ENCODE measurements at regions not wholly inside any gene's neighbourhood (a gene's known extent, or its start where the extent isn't known, plus 50 kb on each side); places are given as distances from the start of the nearest gene placed in this dataset.

- no peak for DNase-seq (ENCODE audit: extremely low spot score)
- ChIA-PET POLR2A (no interaction called here), CTCF (no interaction called here)
- TF ChIP-seq HDGF (IDR thresholded peaks at IDR 0.05; ENCODE audit: borderline replicate concordance) (no peak), FOXM1 (IDR thresholded peaks at IDR 0.05; ENCODE audit: borderline replicate concordance) (no peak), ZNF384 (IDR thresholded peaks at IDR 0.05) (no peak), PKNOX1 (IDR thresholded peaks at IDR 0.05) (no peak), L3MBTL2 (conservative IDR thresholded peaks at IDR 0.05) (no peak), FOXK2 (IDR thresholded peaks at IDR 0.05) (no peak), CTBP1 (IDR thresholded peaks at IDR 0.05; ENCODE audit: borderline replicate concordance) (no peak), FOXA1 (IDR thresholded peaks at IDR 0.05) (no peak), SP1 (IDR thresholded peaks at IDR 0.05) (no peak), BHLHE40 (IDR thresholded peaks at IDR 0.05; ENCODE audit: borderline replicate concordance) (no peak), ELF4 (IDR thresholded peaks at IDR 0.05) (no peak), TARDBP (IDR thresholded peaks at IDR 0.05) (no peak), NFRKB (IDR thresholded peaks at IDR 0.05) (no peak), LEF1 (IDR thresholded peaks at IDR 0.05; ENCODE audit: borderline replicate concordance) (no peak), ARNT (IDR thresholded peaks at IDR 0.05) (no peak), SUZ12 (IDR thresholded peaks at IDR 0.05) (no peak)
These were observed 310.2 kb upstream of the AJAP1 start for GRCh38 chr1:4344065-4344732.

DNA sequence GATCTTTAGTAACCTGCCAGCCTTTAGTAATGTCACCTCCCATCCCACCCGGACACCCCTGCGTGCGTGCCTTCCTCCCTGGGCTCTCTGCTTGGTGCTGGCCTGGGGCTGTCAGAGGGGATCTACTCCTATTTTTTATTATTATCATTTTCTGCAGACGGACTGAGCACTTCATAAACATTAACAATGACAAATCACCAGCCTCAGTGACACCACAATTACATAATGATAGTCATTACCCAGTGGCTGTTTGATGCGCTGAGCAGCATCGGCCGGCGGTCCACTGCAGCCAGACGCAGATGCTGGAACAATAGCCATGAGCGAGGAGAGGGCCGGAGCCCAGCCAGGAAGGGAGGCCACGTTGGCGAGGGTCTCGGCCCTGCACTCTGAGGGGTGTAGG, 309.3 kb upstream of the AJAP1 start:
- DNase-seq (ENCODE audit: extremely low spot score): no peak
- no peak for TF ChIP-seq TARDBP (IDR thresholded peaks at IDR 0.05)
- no peak for TF ChIP-seq PKNOX1 (IDR thresholded peaks at IDR 0.05)
- TF ChIP-seq NFRKB (IDR thresholded peaks at IDR 0.05): no peak
- TF ChIP-seq CTBP1 (IDR thresholded peaks at IDR 0.05; ENCODE audit: borderline replicate concordance): no peak
- no peak for TF ChIP-seq HDGF (IDR thresholded peaks at IDR 0.05; ENCODE audit: borderline replicate concordance)
- TF ChIP-seq FOXK2 (IDR thresholded peaks at IDR 0.05): no peak
- TF ChIP-seq BHLHE40 (IDR thresholded peaks at IDR 0.05; ENCODE audit: borderline replicate concordance): no peak
- no peak for TF ChIP-seq ZNF384 (IDR thresholded peaks at IDR 0.05)
- ChIA-PET POLR2A (no interaction called here), CTCF (no interaction called here)

GRCh38 chr1:4346131-4346530, 308.3 kb upstream of the AJAP1 start:
- TF ChIP-seq CTBP1 (IDR thresholded peaks at IDR 0.05; ENCODE audit: borderline replicate concordance): no peak
- no peak for TF ChIP-seq HDGF (IDR thresholded peaks at IDR 0.05; ENCODE audit: borderline replicate concordance)
- no peak for TF ChIP-seq FOXK2 (IDR thresholded peaks at IDR 0.05)
- no peak for TF ChIP-seq SP1 (IDR thresholded peaks at IDR 0.05)
- no peak for TF ChIP-seq ELF4 (IDR thresholded peaks at IDR 0.05)
- TF ChIP-seq ZNF384 (IDR thresholded peaks at IDR 0.05): no peak
- no peak for TF ChIP-seq L3MBTL2 (conservative IDR thresholded peaks at IDR 0.05)
- no peak for TF ChIP-seq LEF1 (IDR thresholded peaks at IDR 0.05; ENCODE audit: borderline replicate concordance)
- no peak for TF ChIP-seq FOXM1 (IDR thresholded peaks at IDR 0.05; ENCODE audit: borderline replicate concordance)
- no peak for TF ChIP-seq PKNOX1 (IDR thresholded peaks at IDR 0.05)
- no peak for TF ChIP-seq NFRKB (IDR thresholded peaks at IDR 0.05)
- no peak for TF ChIP-seq ARNT (IDR thresholded peaks at IDR 0.05)
- TF ChIP-seq FOXA1 (IDR thresholded peaks at IDR 0.05): no peak
- TF ChIP-seq TARDBP (IDR thresholded peaks at IDR 0.05): no peak
- TF ChIP-seq SUZ12 (IDR thresholded peaks at IDR 0.05): no peak
- no peak for TF ChIP-seq BHLHE40 (IDR thresholded peaks at IDR 0.05; ENCODE audit: borderline replicate concordance)

DNA sequence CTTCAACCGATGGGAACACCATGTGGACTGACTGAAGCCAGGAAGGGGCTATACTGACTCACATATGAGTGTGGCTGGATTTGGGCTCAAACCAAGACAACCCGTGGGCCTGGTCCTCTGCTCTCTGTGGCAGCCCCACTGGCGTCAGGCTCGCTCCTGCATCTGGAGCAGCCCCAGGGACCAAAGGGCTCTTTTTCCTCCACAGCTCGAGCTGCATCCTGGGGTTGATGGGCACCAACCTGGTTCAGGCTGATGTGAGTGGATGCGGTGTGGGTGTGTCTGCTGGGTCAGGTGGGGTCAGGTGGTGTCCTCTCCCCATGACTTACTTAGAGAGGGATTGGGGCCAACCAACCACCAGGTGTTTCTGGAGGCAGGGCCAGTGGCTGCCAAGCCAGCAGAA, 303.0 kb upstream of the AJAP1 start:
- TF ChIP-seq CTBP1 (IDR thresholded peaks at IDR 0.05; ENCODE audit: borderline replicate concordance) (no peak), SUZ12 (IDR thresholded peaks at IDR 0.05) (no peak), BHLHE40 (IDR thresholded peaks at IDR 0.05; ENCODE audit: borderline replicate concordance) (no peak), FOXM1 (IDR thresholded peaks at IDR 0.05; ENCODE audit: borderline replicate concordance) (no peak), SP1 (IDR thresholded peaks at IDR 0.05) (no peak), L3MBTL2 (conservative IDR thresholded peaks at IDR 0.05) (no peak), ELF4 (IDR thresholded peaks at IDR 0.05) (no peak), ARNT (IDR thresholded peaks at IDR 0.05) (no peak), NFRKB (IDR thresholded peaks at IDR 0.05) (no peak), HDGF (IDR thresholded peaks at IDR 0.05; ENCODE audit: borderline replicate concordance) (no peak), PKNOX1 (IDR thresholded peaks at IDR 0.05) (no peak)
- ChIA-PET POLR2A (no interaction called here), CTCF (no interaction called here)
- no peak for DNase-seq (ENCODE audit: extremely low spot score)

More at GRCh38 chr1:4346131-4346530, 308.3 kb upstream of the AJAP1 start:
- DNase-seq (ENCODE audit: extremely low spot score): no peak
- POLR2A ChIA-PET: no interaction called here
- CTCF ChIA-PET: no interaction called here

DNA sequence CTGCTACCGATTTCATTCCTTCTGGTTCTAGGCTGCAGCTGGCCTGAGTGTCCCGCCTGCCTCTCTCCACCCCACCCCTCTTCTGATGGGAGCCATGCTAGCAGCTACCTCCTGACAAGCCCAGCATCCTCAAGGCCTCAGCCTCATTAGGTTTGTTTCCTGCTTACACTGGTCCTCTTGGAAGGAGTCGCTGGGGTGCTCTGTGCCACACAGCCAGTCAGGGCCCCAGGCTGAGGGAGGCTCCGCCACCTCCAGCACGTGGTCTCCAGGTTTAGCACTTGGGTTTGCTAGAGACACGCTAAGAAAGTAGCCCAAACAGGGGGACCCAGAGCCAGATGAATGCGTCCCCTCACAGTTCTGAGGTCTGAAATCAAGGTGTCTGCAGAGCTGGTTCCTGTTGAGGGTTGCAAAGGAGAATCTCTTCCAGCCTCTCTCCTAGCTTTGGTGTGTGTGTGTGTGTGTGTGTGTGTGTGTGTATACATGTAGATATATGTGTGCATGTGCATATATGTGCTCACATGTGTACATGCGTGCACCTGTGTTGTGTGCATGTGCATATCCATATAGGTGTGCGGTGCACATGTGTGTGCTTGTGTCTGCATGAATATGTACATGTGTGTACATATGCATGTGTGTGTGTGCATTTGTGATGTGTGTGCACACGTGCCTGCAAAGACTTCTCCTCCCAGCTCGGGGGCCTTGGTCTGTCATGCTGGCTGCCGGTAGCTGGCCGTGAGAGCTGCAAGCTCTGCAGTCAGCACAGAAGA, 301.1 kb upstream of the AJAP1 start:
- DNase-seq (ENCODE audit: extremely low spot score): no peak
- TF ChIP-seq ZNF384 (IDR thresholded peaks at IDR 0.05) (no peak), FOXK2 (IDR thresholded peaks at IDR 0.05) (no peak), LEF1 (IDR thresholded peaks at IDR 0.05; ENCODE audit: borderline replicate concordance) (no peak), SUZ12 (IDR thresholded peaks at IDR 0.05) (no peak), NFRKB (IDR thresholded peaks at IDR 0.05) (no peak), HDGF (IDR thresholded peaks at IDR 0.05; ENCODE audit: borderline replicate concordance) (no peak), FOXA1 (IDR thresholded peaks at IDR 0.05) (no peak), CTBP1 (IDR thresholded peaks at IDR 0.05; ENCODE audit: borderline replicate concordance) (no peak), PKNOX1 (IDR thresholded peaks at IDR 0.05) (no peak)
- ChIA-PET CTCF (no interaction called here), POLR2A (no interaction called here)
